GM23338 (cell line): ENCODE measurements at regions not wholly inside any gene's neighbourhood (a gene's known extent, or its start where the extent isn't known, plus 50 kb on each side); places are given as distances from the start of the nearest gene placed in this dataset.

Source experiments
- POLR2AphosphoS5 ChIP-seq: IDR thresholded peaks from 2 replicates; pipeline ENCODE4 v1.6.1; 2016; ENCODE audit warnings: antibody characterized with exemption, low read depth
- REST ChIP-seq: IDR thresholded peaks from one replicate; pipeline ENCODE4 v1.6.1; 2018; ENCODE audit warnings: antibody characterized with exemption; ENCODE audit not compliant: unreplicated experiment
- TF ChIP-seq, protein P1 (sequence below), 2 experiments: fragments of 200-600 bp in 1 of 2; sonication (generic) in 1 of 2; conservative IDR thresholded peaks; 2 replicates each; pipeline versions ENCODE4 v1.5.1 to v1.6.1; 2016 to 2017; ENCODE audit warnings: antibody characterized with exemption in 2 of 2, low read depth in 2 of 2, mild to moderate bottlenecking in 2 of 2, moderate library complexity in 1 of 2

DNA sequence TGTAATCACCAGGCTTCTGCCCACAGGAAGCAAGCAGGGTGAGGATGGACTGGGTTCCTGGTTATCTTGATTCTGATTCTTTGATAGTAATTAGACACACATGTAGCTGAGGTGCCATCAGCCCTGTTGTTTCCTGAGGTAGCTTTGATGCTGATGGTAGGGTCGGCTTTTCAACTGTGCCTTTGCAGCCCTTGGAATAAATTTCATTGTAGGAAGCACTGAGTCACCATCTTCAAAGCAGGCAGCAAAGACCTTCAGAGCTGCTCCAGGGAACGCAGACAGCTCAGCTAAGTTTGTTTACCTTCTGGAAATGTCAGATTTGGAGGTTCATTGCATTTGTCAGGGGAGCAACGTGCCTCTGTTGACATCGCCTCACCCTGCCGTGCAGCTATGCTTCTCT lies 135.4 kb downstream of the ASMT start:
- TF ChIP-seq, protein P1, sequence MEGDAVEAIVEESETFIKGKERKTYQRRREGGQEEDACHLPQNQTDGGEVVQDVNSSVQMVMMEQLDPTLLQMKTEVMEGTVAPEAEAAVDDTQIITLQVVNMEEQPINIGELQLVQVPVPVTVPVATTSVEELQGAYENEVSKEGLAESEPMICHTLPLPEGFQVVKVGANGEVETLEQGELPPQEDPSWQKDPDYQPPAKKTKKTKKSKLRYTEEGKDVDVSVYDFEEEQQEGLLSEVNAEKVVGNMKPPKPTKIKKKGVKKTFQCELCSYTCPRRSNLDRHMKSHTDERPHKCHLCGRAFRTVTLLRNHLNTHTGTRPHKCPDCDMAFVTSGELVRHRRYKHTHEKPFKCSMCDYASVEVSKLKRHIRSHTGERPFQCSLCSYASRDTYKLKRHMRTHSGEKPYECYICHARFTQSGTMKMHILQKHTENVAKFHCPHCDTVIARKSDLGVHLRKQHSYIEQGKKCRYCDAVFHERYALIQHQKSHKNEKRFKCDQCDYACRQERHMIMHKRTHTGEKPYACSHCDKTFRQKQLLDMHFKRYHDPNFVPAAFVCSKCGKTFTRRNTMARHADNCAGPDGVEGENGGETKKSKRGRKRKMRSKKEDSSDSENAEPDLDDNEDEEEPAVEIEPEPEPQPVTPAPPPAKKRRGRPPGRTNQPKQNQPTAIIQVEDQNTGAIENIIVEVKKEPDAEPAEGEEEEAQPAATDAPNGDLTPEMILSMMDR (conservative IDR thresholded peaks at IDR 0.05; ENCODE audit: low read depth in 2 of 2) = no peak
- no peak for TF ChIP-seq POLR2AphosphoS5
- TF ChIP-seq REST = no peak
